ENCODE measurements at regions not wholly inside any gene's neighbourhood (a gene's known extent, or its start where the extent isn't known, plus 50 kb on each side); places are given as distances from the start of the nearest gene placed in this dataset.

GRCh38 chr2:155162494-155162893, 464.0 kb downstream of the KCNJ3 start:
- no peak overlapping the region for H3K4me3 ChIP-seq (ENCODE audit: extremely low read depth in 1 of 4, insufficient read depth in 2 of 4, low read depth in 3 of 4, low read length in 4 of 4)
- no peak overlapping the region for H4K8ac ChIP-seq (ENCODE audit: extremely low read depth, insufficient read depth, low read length)
- CTCF ChIA-PET (ENCODE audit: partially characterized antibody), result interaction anchor here (0.7 kb wide), 2 partner anchors 42 to 47 kb away, joined by 3 read pairs; no protein-coding TSS in a partner anchor

More at GRCh38 chr2:155162494-155162893, 464.0 kb downstream of the KCNJ3 start:
- H3K14ac ChIP-seq (ENCODE audit: insufficient read length), result no peak overlapping the region
- TF ChIP-seq GABPA (IDR thresholded peaks at IDR 0.05; ENCODE audit: borderline replicate concordance, insufficient read depth, low read length) (no peak), HDAC6 (IDR thresholded peaks at IDR 0.05; ENCODE audit: low read depth, low read length) (no peak), MAFK (IDR thresholded peaks at IDR 0.05; ENCODE audit: low read depth, low read length) (peak; percentile 64; the same call in 1 of the 2 replicates)
- no peak overlapping the region for H2BK20ac ChIP-seq (ENCODE audit: low read length)
- H2BK12ac ChIP-seq (ENCODE audit: low read depth, low read length), result no peak overlapping the region
- no peak overlapping the region for H3K9ac ChIP-seq (replicated peaks in 1 of 4; ENCODE audit: extremely low read depth in 1 of 4, low read depth in 3 of 4, low read length in 3 of 4)
- no peak overlapping the region for H4K91ac ChIP-seq (replicated peaks; ENCODE audit: insufficient read length, low read length)
- WGBS, 2 experiments (ENCODE audit: extremely low coverage in 1 of 2, insufficient coverage in 1 of 2, insufficient read length in 1 of 2, insufficient replicate concordance in 2 of 2, low coverage in 1 of 2, low lambda C conversion rate in 2 of 2, missing lambda C conversion rate in 1 of 2), result 100% methylated on average over 1 of the region's 1 CpG; no CpG with 5 or more reads in 1 of the 2 experiments
- H3K27ac ChIP-seq (ENCODE audit: low read depth, low read length), result no peak overlapping the region
- H4K20me1 ChIP-seq (replicated peaks in 1 of 2; ENCODE audit: control insufficient read depth in 1 of 2, insufficient read depth in 2 of 2, low read length in 2 of 2), result no peaks in the 10 kb centered on the region
- no peak overlapping the region for H3K4me2 ChIP-seq (ENCODE audit: insufficient read depth in 1 of 2, low read depth in 2 of 2, low read length in 2 of 2)
- POLR2A ChIA-PET (ENCODE audit: partially characterized antibody), result no interaction called here
- H3K27me3 ChIP-seq (replicated peaks in 1 of 4; ENCODE audit: control insufficient read depth in 3 of 4, extremely low read depth in 1 of 4, insufficient read depth in 3 of 4, low read length in 3 of 4), result no peaks in the 10 kb centered on the region
- H3K79me2 ChIP-seq (ENCODE audit: control insufficient read depth in 1 of 2, insufficient read depth in 2 of 2, low read length in 2 of 2), result no peaks in the 10 kb centered on the region
- H2BK5ac ChIP-seq (ENCODE audit: low read depth, low read length), result no peak overlapping the region
- no peaks in the 10 kb centered on the region for H3K23me2 ChIP-seq (ENCODE audit: low read depth, low read length)
- H3K4me1 ChIP-seq (replicated peaks in 1 of 4; ENCODE audit: control insufficient read depth in 3 of 4, insufficient read depth in 4 of 4, low read length in 3 of 4), result no peaks in the 10 kb centered on the region
- no peak overlapping the region for H3K56ac ChIP-seq (replicated peaks; ENCODE audit: insufficient read length, low read depth, low read length)
- H3K4ac ChIP-seq (replicated peaks; ENCODE audit: insufficient read length, low read depth, low read length), result no peak overlapping the region
- no peak overlapping the region for H3K23ac ChIP-seq (ENCODE audit: insufficient read length)
- FAIRE-seq (no peak), DNase-seq (ENCODE audit: low read depth in 1 of 2, low spot score in 2 of 2) (no peak)
- no peak overlapping the region for H2AFZ ChIP-seq (ENCODE audit: low read length)
- no peak overlapping the region for H3K18ac ChIP-seq (ENCODE audit: extremely low read depth, low read length)
- H2BK120ac ChIP-seq (replicated peaks; ENCODE audit: low read depth, low read length), result no peak overlapping the region
- no peaks in the 10 kb centered on the region for H3K9me3 ChIP-seq (ENCODE audit: insufficient read depth in 2 of 2, low read depth in 1 of 2, low read length in 1 of 2)
- no peaks in the 10 kb centered on the region for H3K36me3 ChIP-seq (ENCODE audit: control insufficient read depth in 2 of 4, insufficient read depth in 4 of 4, low read length in 3 of 4)
- no peak overlapping the region for H4K5ac ChIP-seq (ENCODE audit: insufficient read length, low read depth, low read length)
- H2AK5ac ChIP-seq (ENCODE audit: low read depth, low read length), result no peak overlapping the region
- H2BK15ac ChIP-seq (ENCODE audit: low read length), result no peak overlapping the region
- H3K79me1 ChIP-seq (ENCODE audit: low read depth, low read length), result no peaks in the 10 kb centered on the region

All from H1 (cell line).